HS-27A (cell line): ENCODE measurements at regions not wholly inside any gene's neighbourhood (a gene's known extent, or its start where the extent isn't known, plus 50 kb on each side); places are given as distances from the start of the nearest gene placed in this dataset.

Source experiments
- DNase-seq: peaks from one replicate; pipeline ENCODE4 v3.0.0-alpha.2; 2012; ENCODE audit warnings: low read depth, missing footprints

DNA sequence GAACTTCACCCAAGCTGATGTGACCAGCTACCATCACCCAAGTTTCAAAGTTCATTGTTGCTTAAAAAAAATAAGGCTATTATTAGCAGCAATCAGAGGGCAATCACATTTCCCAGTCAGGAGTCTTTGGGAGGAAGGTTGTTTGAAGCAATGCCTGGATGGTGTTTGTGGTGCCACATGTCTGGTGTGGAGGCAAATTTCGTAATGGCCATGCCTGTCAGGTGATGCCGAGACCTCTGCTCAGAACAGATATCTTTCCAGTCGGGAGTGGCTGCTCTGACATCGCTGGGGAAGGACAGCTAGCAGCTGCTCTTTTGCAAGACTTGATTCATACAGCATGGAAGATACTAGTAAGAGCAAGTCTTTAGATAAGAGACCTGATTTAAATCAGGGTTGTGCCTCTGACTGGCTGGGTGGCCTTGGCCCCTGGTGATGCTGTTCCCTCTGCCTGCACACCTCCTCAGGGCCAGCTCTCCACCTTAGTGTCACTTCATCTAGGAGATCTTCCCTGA is 187.8 kb upstream of the JUN start:
- DNase-seq = no peak

- no peak for DNase-seq
Measured at GRCh38 chr1:58975888-58976287, 192.0 kb upstream of the JUN start.

GRCh38 chr1:58976294-58976693 is 192.4 kb upstream of the JUN start:
- no peak for DNase-seq

GRCh38 chr1:58977598-58977997 is 193.8 kb upstream of the JUN start:
- DNase-seq = no peak

GRCh38 chr1:58978096-58978495 is 194.2 kb upstream of the JUN start:
- DNase-seq = no peak

- DNase-seq = no peak
Measured at GRCh38 chr1:58979086-58979485, 195.2 kb upstream of the JUN start.

DNA sequence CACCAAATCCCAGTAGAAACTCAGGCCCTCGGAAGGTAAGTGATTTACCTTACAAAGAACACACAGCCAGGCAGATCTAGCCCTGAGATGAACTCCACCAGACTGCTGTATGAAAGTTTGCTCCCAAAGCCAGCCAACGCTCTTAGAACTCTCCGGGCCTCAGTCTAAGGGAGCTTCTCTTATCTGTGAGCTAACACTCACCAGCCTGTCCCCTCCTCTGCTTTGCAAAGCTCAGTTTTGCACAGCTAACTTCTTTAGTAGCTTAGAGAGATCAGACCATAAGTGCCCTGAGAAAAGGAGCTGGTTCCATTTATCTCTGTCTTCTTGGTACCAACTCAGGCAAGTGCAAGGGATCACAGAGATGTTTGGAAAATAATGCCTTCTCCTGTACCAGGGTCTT is 195.8 kb upstream of the JUN start:
- no peak for DNase-seq

GRCh38 chr1:58981392-58981791 is 197.5 kb upstream of the JUN start:
- no peak for DNase-seq

DNA sequence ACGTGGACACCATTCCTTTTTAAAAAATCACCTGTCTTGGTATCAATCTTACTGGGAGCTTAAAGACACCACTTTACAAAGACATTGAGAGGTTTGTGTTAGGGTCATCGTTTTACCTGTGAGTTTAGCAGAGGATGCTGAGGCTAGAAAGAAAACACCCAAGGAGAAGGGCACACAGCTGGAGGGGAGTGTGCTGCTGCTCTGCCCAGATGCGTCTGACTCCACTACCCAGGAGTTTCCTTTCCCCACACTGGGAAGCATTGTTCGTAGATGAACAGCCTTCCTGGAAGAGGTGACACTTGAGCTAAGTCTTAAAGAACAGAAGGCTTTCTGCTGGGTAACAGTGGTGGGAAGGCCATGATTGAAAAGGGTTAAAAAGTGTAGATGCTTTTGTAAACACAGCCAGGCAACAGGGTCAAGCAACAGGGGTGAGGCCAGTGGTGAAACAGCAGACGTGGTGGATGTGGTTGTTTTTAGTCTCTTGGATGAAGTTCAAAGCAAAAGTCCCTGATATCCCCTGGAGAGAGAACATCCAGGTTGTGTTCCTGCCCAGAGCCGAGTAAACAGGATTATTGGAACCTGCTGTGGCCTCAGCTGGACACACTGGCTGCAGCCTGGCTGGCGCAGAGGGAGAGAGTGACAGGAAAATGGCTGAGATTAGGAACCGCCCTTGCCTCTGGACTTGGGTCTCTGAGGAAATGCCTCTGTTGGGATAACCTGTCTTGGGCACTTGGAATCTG is 198.6 kb upstream of the JUN start:
- no peak for DNase-seq

DNA sequence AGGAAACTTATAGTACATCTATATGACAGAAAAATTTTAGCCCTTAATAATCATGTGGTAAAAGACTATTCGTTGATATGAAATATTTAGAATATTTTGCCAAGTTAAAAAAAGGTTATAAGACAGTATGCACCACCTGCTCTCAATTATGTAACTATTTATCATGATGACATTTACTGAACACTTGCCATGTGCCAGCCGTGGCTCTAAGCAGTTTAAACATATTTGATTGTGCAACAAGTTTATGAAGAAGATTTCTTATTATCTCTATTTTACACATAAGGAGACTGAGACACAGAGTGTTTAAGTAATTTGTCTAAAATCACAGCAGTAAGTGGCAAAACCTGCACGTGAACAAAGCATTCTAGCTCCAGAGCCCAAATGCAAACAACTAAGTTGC is 199.3 kb upstream of the JUN start:
- DNase-seq = no peak

DNA sequence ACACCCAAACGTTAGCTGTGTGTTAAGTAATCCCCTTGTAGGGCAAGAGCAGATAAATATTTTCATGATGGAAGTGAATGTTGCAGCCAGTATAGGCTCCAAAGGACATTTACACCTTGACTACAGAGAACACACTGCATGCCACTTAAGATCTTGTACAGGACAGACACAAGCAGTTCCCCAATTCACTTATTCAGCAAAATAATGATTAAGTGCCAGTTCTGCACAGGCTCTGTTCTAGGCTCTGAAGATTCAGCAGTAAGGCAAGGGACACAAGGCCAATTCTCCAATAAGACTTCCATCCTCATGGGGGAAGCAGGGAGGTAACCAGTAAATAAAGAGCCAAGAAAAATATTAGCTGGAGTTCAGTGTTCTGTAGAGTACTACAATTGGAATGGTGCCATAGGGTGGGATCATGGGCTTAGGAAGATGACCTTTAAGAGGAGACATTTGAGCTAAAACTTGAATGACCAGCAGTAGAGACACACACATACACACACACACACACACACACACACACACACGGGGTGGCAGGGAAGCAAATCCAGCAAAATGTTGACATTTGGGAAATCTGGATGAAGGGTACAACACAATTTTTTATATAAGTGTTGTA is 199.9 kb upstream of the JUN start:
- no peak for DNase-seq

DNA sequence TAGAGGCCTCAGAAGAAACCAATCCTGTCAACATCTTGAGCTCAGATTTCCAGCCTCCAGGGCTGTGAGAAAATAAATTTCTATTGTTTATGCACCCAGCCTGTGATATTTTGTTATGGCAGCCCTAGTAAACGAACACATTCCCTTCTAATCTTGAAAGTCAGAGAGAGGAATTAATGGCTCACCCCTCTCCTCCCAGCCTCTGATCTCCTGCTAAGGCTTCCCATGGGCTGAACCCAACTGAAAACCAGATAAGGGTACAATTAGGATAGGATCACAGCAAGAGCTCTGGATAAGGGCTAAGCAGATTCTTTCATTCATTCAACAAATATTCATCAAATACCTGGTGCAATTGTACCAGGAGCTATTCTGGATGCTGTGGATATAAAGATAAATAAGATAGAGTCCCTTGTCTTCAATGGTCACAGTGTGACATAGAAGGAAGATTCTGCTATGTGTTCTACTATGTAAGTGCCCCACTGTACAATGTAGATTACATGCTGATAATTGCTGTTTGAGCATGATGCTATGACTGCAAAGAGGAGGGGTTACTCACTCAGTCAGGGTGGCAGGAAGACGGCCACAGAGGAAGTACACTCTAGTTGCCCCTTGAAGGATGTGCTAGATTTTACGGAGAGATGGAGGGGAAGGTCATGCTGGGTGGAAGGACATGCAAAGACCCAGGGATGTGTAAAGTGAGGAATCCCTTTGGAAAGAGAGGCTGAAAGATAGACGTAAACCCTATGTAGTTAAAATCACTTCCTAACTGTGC is 203.3 kb upstream of the JUN start:
- DNase-seq = no peak

DNA sequence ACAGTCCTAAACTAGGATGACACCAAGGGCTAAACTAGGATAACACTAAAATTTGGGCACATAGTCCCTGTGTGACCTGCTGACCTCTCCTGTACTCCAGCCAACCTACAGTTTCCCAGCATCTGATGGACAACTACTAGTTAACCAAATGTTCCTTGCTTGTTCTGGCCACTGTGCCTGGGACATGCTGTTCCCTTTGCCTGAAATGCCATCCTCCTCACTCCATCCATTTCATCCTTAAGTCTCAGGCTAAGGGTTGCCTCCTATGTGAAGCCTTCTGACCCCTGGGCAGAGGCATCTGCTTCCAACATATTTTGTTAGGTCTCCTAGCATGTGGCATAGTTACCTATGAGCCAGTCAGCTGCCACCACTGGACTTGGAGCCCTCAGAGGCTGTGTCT is 204.9 kb upstream of the JUN start:
- DNase-seq = no peak

DNA sequence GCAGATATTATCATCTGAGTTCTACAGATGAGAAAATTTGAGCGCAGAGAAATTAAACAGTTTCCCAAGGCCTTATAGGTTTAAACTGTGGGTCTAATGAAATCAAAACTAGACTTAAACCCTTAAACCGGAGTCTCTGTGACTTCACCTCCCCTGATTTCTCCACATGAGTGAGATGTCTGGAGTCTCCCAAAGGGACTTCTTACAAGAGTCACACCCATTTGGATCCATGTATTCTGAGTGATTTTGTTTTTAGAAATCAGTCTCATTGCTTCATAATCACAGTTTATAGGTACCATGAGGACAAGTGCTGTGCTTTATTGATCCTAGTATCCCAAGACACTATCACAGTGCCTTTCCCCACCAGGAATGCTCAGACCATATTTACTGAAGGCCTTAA is 206.0 kb upstream of the JUN start:
- DNase-seq = no peak

GRCh38 chr1:58991305-58991704 is 207.5 kb upstream of the JUN start:
- no peak for DNase-seq

DNA sequence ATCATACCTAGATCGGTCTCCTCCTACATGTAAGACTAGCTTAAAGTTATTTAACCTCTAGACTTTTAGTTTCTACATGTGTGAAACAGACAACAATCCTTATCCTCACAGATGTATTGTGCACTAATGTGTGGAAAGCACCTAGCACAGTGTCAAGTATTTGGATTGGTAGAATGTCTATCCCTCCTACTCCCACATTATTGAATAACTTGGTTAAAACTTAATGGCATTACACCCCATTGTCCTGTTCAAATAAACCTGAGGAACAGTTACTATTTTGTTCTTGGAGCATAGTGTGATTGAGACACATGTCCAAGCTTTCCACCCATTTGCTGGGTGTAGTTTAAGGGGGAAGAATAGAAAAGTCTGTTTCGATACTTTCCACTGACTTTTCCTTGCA is 208.8 kb upstream of the JUN start:
- no peak for DNase-seq

- DNase-seq = no peak
Measured at GRCh38 chr1:58993403-58993802, 209.6 kb upstream of the JUN start.

GRCh38 chr1:58994664-58995063 is 210.8 kb upstream of the JUN start:
- no peak for DNase-seq

GRCh38 chr1:58996341-58997059 is 212.7 kb upstream of the JUN start:
- DNase-seq = no peak

GRCh38 chr1:58997060-58997411 is 213.2 kb upstream of the JUN start:
- DNase-seq = no peak

GRCh38 chr1:58997637-58998036 is 213.8 kb upstream of the JUN start:
- no peak for DNase-seq

DNA sequence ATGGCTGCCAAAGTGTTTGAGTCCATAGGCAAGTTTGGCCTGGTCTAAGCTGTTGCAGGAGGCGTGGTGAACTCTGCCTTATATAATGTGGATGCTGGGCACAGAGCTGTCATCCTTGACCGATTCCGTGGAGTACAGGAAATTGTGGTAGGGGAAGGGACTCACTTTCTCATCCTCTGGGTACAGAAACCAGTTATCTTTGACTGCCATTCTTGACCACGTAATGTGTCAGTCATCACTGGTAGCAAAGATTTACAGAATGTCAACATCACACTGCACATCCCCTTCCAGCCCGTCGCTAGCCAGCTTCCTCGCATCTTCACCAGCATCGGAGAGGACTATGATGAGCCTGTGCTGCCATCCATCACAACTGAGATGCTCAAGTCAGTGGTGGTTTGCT is 215.8 kb upstream of the JUN start:
- DNase-seq = no peak

DNA sequence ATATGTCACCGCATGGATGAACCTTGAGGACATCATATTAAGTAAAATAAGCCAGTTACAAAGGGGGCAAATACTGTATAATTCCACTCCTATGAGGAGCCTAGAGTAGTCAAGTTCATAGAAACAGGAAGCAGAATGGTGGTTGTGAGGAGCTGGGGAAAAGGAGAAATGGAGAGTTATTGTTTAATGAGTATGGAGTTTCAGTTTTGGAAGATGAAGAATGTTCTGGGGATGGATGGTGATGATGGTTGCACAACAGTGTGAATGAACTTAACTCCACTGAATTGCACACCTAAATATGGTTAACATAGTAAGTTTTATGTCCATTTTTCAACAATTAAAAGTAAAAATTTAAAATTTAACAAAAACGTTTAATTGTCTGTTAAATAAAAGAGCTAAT is 220.9 kb upstream of the JUN start:
- no peak for DNase-seq
